ENCODE measurements at regions not wholly inside any gene's neighbourhood (a gene's known extent, or its start where the extent isn't known, plus 50 kb on each side); places are given as distances from the start of the nearest gene placed in this dataset.
"Not testable (repeated sequence)": the region's sequence is repeated elsewhere in the genome, so short reads cannot be mapped to it uniquely, and the experiment has no call there.

- not testable (repeated sequence) for TF ChIP-seq ZNF121 (CRISPR knock-in tag; IDR thresholded peaks at IDR 0.05); CREB1 (CRISPR knock-in tag; IDR thresholded peaks at IDR 0.05); CTCF (IDR thresholded peaks at IDR 0.05); TEAD4 (CRISPR knock-in tag; IDR thresholded peaks at IDR 0.05); ZNF512 (CRISPR knock-in tag; IDR thresholded peaks at IDR 0.05; ENCODE audit: borderline replicate concordance); IRF2 (CRISPR knock-in tag; IDR thresholded peaks at IDR 0.05; ENCODE audit: borderline replicate concordance, low read depth); FOXK1 (CRISPR knock-in tag; IDR thresholded peaks at IDR 0.05); ZNF416 (CRISPR knock-in tag; IDR thresholded peaks at IDR 0.05); ZNF232 (CRISPR knock-in tag; IDR thresholded peaks at IDR 0.05); SMAD3 (CRISPR knock-in tag; IDR thresholded peaks at IDR 0.05; ENCODE audit: borderline replicate concordance); JUN (CRISPR knock-in tag; IDR thresholded peaks at IDR 0.05); HMGXB4 (CRISPR knock-in tag; IDR thresholded peaks at IDR 0.05)
These were observed 4054.7 kb upstream of the TPTE start for GRCh38 chr21:6466707-6467106.

All from WTC11 (cell line).